ENCODE measurements at regions not wholly inside any gene's neighbourhood (a gene's known extent, or its start where the extent isn't known, plus 50 kb on each side); places are given as distances from the start of the nearest gene placed in this dataset.

DNA sequence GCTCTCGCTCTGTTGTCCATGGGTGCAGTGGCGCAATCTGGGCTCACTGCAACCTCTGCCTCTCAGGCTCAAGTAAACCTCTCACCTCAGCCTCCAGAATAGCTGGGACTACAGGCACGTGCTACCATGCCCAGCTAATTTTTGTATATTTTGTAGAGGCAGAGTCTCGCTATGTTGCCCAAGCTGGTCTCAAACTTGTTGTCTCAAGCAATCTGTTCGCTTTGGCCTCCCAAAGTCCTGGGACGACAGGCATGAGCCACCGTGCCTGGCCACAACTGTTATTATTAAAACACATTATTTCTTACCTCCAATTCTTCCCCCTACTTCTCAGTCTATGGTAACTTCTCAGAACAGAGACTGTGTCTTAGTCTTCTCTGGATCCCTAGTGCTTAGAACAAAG is 143.3 kb downstream of the DICER1 start:
- H2BK120ac ChIP-seq (ENCODE audit: low read depth, low read length, poor library complexity, severe bottlenecking), result no peak overlapping the region
- H3K18ac ChIP-seq (ENCODE audit: insufficient read length, low read depth, low read length), result no peak overlapping the region
- Mint-ChIP-seq H3K27ac (no peak overlapping the region), H3K9me3 (no peaks in the 10 kb centered on the region), H3K4me3 (no peak overlapping the region), H3K27me3 (ENCODE audit: low read depth) (peaks cover 12% of the 10 kb centered on the region), H3K36me3 (ENCODE audit: insufficient read depth in 1 of 3, low read depth in 3 of 3) (no peaks in the 10 kb centered on the region), H3K4me1 (peaks cover 0 to 10% of the 10 kb centered on the region in 2 experiments; a peak in 3 of 4 replicates)
- DNase-seq, result no peak
- no peak overlapping the region for H3K14ac ChIP-seq (ENCODE audit: insufficient read depth, low read length)
- H3K23me2 ChIP-seq (ENCODE audit: insufficient read length, low read depth, low read length, poor library complexity, severe bottlenecking), result no peaks in the 10 kb centered on the region
- no CpG with 5 or more reads among the region's 7 CpGs for WGBS (ENCODE audit: extremely low coverage, insufficient read length, low lambda C conversion rate)
- no peaks in the 10 kb centered on the region for H4K20me1 ChIP-seq (ENCODE audit: control insufficient read depth, insufficient read depth, insufficient read length)
- H4K8ac ChIP-seq (replicated peaks; ENCODE audit: insufficient read length, low read depth, low read length), result no peak overlapping the region
- no peak overlapping the region for H3K9ac ChIP-seq (ENCODE audit: extremely low read depth, insufficient read length, low read length)
- H3K27me3 ChIP-seq (ENCODE audit: insufficient read depth, low read length), result no peaks in the 10 kb centered on the region
- TF ChIP-seq, protein P1, sequence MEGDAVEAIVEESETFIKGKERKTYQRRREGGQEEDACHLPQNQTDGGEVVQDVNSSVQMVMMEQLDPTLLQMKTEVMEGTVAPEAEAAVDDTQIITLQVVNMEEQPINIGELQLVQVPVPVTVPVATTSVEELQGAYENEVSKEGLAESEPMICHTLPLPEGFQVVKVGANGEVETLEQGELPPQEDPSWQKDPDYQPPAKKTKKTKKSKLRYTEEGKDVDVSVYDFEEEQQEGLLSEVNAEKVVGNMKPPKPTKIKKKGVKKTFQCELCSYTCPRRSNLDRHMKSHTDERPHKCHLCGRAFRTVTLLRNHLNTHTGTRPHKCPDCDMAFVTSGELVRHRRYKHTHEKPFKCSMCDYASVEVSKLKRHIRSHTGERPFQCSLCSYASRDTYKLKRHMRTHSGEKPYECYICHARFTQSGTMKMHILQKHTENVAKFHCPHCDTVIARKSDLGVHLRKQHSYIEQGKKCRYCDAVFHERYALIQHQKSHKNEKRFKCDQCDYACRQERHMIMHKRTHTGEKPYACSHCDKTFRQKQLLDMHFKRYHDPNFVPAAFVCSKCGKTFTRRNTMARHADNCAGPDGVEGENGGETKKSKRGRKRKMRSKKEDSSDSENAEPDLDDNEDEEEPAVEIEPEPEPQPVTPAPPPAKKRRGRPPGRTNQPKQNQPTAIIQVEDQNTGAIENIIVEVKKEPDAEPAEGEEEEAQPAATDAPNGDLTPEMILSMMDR (conservative IDR thresholded peaks at IDR 0.05), result no peak
- H3K9me3 ChIP-seq (ENCODE audit: control insufficient read depth, low read depth, low read length), result no peaks in the 10 kb centered on the region
- no peak overlapping the region for H2BK5ac ChIP-seq (ENCODE audit: insufficient read length, low read length)
- no peak overlapping the region for H4K91ac ChIP-seq (ENCODE audit: insufficient read length, low read depth, low read length)
- H2BK15ac ChIP-seq (ENCODE audit: low read depth, low read length), result no peak overlapping the region
- no peak overlapping the region for H2BK20ac ChIP-seq (ENCODE audit: low read depth, low read length, poor library complexity, severe bottlenecking)
- no peak overlapping the region for H3K56ac ChIP-seq (ENCODE audit: insufficient read length, low read depth, low read length)
- H3K79me1 ChIP-seq (ENCODE audit: insufficient read depth, low read depth, low read length, poor library complexity, severe bottlenecking), result no peaks in the 10 kb centered on the region
- H3K4me1 ChIP-seq (ENCODE audit: insufficient read depth, low read length), result no peaks in the 10 kb centered on the region
- H3K79me2 ChIP-seq (ENCODE audit: insufficient read depth, low read length), result no peaks in the 10 kb centered on the region
- no peak overlapping the region for H3T11ph ChIP-seq (ENCODE audit: low read length)
- no peak overlapping the region for H3K23ac ChIP-seq (ENCODE audit: insufficient read length, low read depth, low read length)
- H2AFZ ChIP-seq (ENCODE audit: low read length), result no peak overlapping the region
- no peak overlapping the region for H3K4ac ChIP-seq (ENCODE audit: low read depth, low read length)
- H3K27ac ChIP-seq (ENCODE audit: insufficient read length, low read depth, low read length), result no peak overlapping the region
- H2BK12ac ChIP-seq (ENCODE audit: insufficient read length, low read depth, low read length), result no peak overlapping the region
- no peak overlapping the region for H3K4me2 ChIP-seq (ENCODE audit: insufficient read depth, insufficient read length, low read length)
- H4K5ac ChIP-seq (ENCODE audit: insufficient read length, low read depth, low read length), result no peak overlapping the region
- H2AK5ac ChIP-seq (ENCODE audit: insufficient read length, low read length), result no peak overlapping the region

Measured in H9 (cell line).